Renal cortex interstitium (tissue), 11 donors: ENCODE measurements at regions not wholly inside any gene's neighbourhood (a gene's known extent, or its start where the extent isn't known, plus 50 kb on each side); places are given as distances from the start of the nearest gene placed in this dataset.

ENCODE experiments used
- DNase-seq, 11 donors: peaks; one replicate each; pipeline ENCODE4 v3.0.0-alpha.2; 2013; ENCODE audit warnings: low read depth in 9 of 11, low spot score in 4 of 11; ENCODE audit errors: extremely low read depth in 1 of 11

GRCh38 chr12:109648521-109648920 is 65.1 kb upstream of the FAM222A start:
- DNase-seq, result no peak

GRCh38 chr12:109650808-109651207 is 62.8 kb upstream of the FAM222A start:
- no peak for DNase-seq

- no peak for DNase-seq
Measured at GRCh38 chr12:109651596-109651995, 62.0 kb upstream of the FAM222A start.

GRCh38 chr12:109652233-109652976 is 61.2 kb upstream of the FAM222A start:
- no peak for DNase-seq

- no peak for DNase-seq
Measured at GRCh38 chr12:109652977-109653264, 60.7 kb upstream of the FAM222A start.

- peak in 5 of 11 donors; percentile 29 to 57 (median 44) for DNase-seq
Measured at GRCh38 chr12:109653890-109654289, 59.7 kb upstream of the FAM222A start.

GRCh38 chr12:109654357-109654756 is 59.3 kb upstream of the FAM222A start:
- DNase-seq, result no peak

GRCh38 chr12:109655578-109655977 is 58.0 kb upstream of the FAM222A start:
- DNase-seq, result no peak

- no peak for DNase-seq
Measured at GRCh38 chr12:109656743-109657142, 56.9 kb upstream of the FAM222A start.

GRCh38 chr12:109663795-109664194 is 49.8 kb upstream of the FAM222A start:
- DNase-seq, result no peak
